Prostate gland (tissue), 2 donors: ENCODE measurements at regions not wholly inside any gene's neighbourhood (a gene's known extent, or its start where the extent isn't known, plus 50 kb on each side); places are given as distances from the start of the nearest gene placed in this dataset.

Source experiments
- DNase-seq: peaks from one replicate; pipeline ENCODE4 v3.0.0-alpha.2; 2019; ENCODE audit warnings: low spot score
- H3K27ac ChIP-seq, 2 donors: fragments of 200-600 bp; sonication (generic); 2 replicates each; pipeline ENCODE4 v1.5.1; 2017 to 2019
- H3K27me3 ChIP-seq: fragments of 200-600 bp; sonication (generic); replicated peaks from 2 replicates; pipeline ENCODE4 v1.5.1; 2019; ENCODE audit not compliant: insufficient read depth
- H3K36me3 ChIP-seq, 2 donors: fragments of 200-600 bp; sonication (generic); 1 replicate in 1 of 2; 2 replicates in 1 of 2; pipeline versions ENCODE4 v1.5.1 to v1.8.1; 2017 to 2019
- H3K4me1 ChIP-seq: fragments of 200-600 bp; sonication (generic); replicated peaks from 2 replicates; pipeline ENCODE4 v1.5.1; 2019
- H3K4me3 ChIP-seq, 2 donors: fragments of 200-600 bp; sonication (generic); 2 replicates each; pipeline ENCODE4 v1.5.1; 2017 to 2019
- H3K9me3 ChIP-seq: fragments of 200-600 bp; sonication (generic); 2 replicates; pipeline ENCODE4 v1.5.1; 2017
- CTCF ChIP-seq, 4 experiments: fragments of 200-600 bp in 2 of 4; fragments of 450-650 bp in 2 of 4; sonication (generic) in 2 of 4; IDR thresholded peaks; 1 replicate in 3 of 4; 2 replicates in 1 of 4; pipeline ENCODE4 v1.5.1; 2016 to 2019; ENCODE audit warnings: antibody characterized with exemption in 4 of 4, mild to moderate bottlenecking in 2 of 4, moderate library complexity in 2 of 4
- POLR2A ChIP-seq: fragments of 450-650 bp; IDR thresholded peaks from one replicate; pipeline ENCODE4 v1.6.1; 2016; ENCODE audit warnings: antibody characterized with exemption, mild to moderate bottlenecking
- POLR2AphosphoS5 ChIP-seq: sonication (generic); formaldehyde crosslinking; IDR thresholded peaks from one replicate; pipeline ENCODE4 v1.6.1; 2017; ENCODE audit warnings: antibody characterized with exemption
- WGBS: methylation state at CpG from one replicate; pipeline ENCODE4 v1.1.5; 2018; 5-methylcytosine and 5-hydroxymethylcytosine counted together
- intact Hi-C: fragments of 100-400 bp; cut with DNase I; formaldehyde crosslinking; loops from one replicate; pipeline ENCODE4 v1.14.2; 2022

- Histone ChIP-seq H3K27me3 (no peaks in the 10 kb centered on the region), H3K27ac (no peak overlapping the region), H3K4me1 (no peaks in the 10 kb centered on the region), H3K9me3 (no peaks in the 10 kb centered on the region), H3K36me3 (no peaks in the 10 kb centered on the region), H3K4me3 (no peak overlapping the region)
- TF ChIP-seq CTCF (IDR thresholded peaks at IDR 0.05) (no peak), POLR2A (no peak), POLR2AphosphoS5 (no peak)
- WGBS, result 68% methylated on average over 2 of the region's 2 CpGs
- DNase-seq, result no peak
- intact Hi-C loops, result no loop called here
Observed at GRCh38 chr11:97149741-97150140, 759.9 kb downstream of the JRKL start.

- TF ChIP-seq CTCF (IDR thresholded peaks at IDR 0.05) (no peak), POLR2AphosphoS5 (no peak), POLR2A (no peak)
- no peak for DNase-seq
- WGBS, result 36% methylated on average over 2 of the region's 2 CpGs
- intact Hi-C loops, result no loop called here
- Histone ChIP-seq H3K4me1 (no peaks in the 10 kb centered on the region), H3K27ac (no peak overlapping the region), H3K36me3 (no peaks in the 10 kb centered on the region), H3K4me3 (no peak overlapping the region), H3K9me3 (no peaks in the 10 kb centered on the region), H3K27me3 (no peaks in the 10 kb centered on the region)
Observed at GRCh38 chr11:97157221-97157740, 767.5 kb downstream of the JRKL start.

- Histone ChIP-seq H3K27ac (no peak overlapping the region), H3K4me1 (no peaks in the 10 kb centered on the region), H3K9me3 (no peaks in the 10 kb centered on the region), H3K27me3 (no peaks in the 10 kb centered on the region), H3K36me3 (no peaks in the 10 kb centered on the region), H3K4me3 (no peak overlapping the region)
- DNase-seq, result no peak
- 69% methylated on average over 5 of the region's 5 CpGs for WGBS
- TF ChIP-seq CTCF (IDR thresholded peaks at IDR 0.05) (no peak), POLR2A (no peak), POLR2AphosphoS5 (no peak)
- intact Hi-C loops, result no loop called here
Observed at GRCh38 chr11:97158243-97158642, 768.4 kb downstream of the JRKL start.

- intact Hi-C loops, result no loop called here
- H3K9me3 ChIP-seq, result no peaks in the 10 kb centered on the region
Observed at GRCh38 chr11:97163631-97164191, 773.9 kb downstream of the JRKL start.

More at GRCh38 chr11:97163631-97164191, 773.9 kb downstream of the JRKL start:
- H3K4me3 ChIP-seq, result no peak overlapping the region
- H3K27me3 ChIP-seq, result no peaks in the 10 kb centered on the region
- no peaks in the 10 kb centered on the region for H3K36me3 ChIP-seq
- no peak for TF ChIP-seq CTCF (IDR thresholded peaks at IDR 0.05)
- no peak for TF ChIP-seq POLR2AphosphoS5
- TF ChIP-seq POLR2A, result no peak
- WGBS, result 73% methylated on average over 4 of the region's 4 CpGs
- H3K27ac ChIP-seq, result no peak overlapping the region
- H3K4me1 ChIP-seq, result no peaks in the 10 kb centered on the region
- no peak for DNase-seq
